CD4-positive, alpha-beta T cell (primary cell): ENCODE measurements at regions not wholly inside any gene's neighbourhood (a gene's known extent, or its start where the extent isn't known, plus 50 kb on each side); places are given as distances from the start of the nearest gene placed in this dataset.

Experiments
- ATAC-seq: fragments of 200-7000 bp; cut with Tn5 transposase; one replicate; pipeline ENCODE4 v1.10.0; 2022; ENCODE audit warnings: mild to moderate bottlenecking; ENCODE audit not compliant: poor library complexity
- CTCF ChIA-PET: fragments of 350-600 bp; sonication (Branson Sonifier 250); formaldehyde crosslinking; loops from one replicate; lab custom pipeline; 2021; ENCODE audit warnings: antibody characterized with exemption, inconsistent platforms; lab: Charles Lee
- POLR2A ChIA-PET: fragments of 350-600 bp; sonication (Branson Sonifier 250); formaldehyde crosslinking; loops from one replicate; lab custom pipeline; 2021; ENCODE audit warnings: antibody characterized with exemption, inconsistent platforms; lab: Charles Lee
- DNase-seq, 14 experiments: peaks; one replicate each; pipeline ENCODE4 v3.0.0-alpha.2; 2013 to 2020; ENCODE audit warnings: mixed read lengths in 2 of 14
- H3K27ac ChIP-seq, 2 donors: one replicate each; pipeline versions ENCODE4 v1.5.1 to v1.7.0; 2013; ENCODE audit warnings: low read length in 2 of 2, low read depth in 1 of 2, mild to moderate bottlenecking in 1 of 2
- H3K27me3 ChIP-seq, 2 experiments: 1 replicate in 1 of 2; 2 replicates in 1 of 2; pipeline versions ENCODE4 v1.6.1 to v1.7.0; 2013; ENCODE audit warnings: low read length in 2 of 2, control low read depth in 1 of 2, mild to moderate bottlenecking in 1 of 2, moderate library complexity in 1 of 2; ENCODE audit not compliant: insufficient read depth in 2 of 2, control insufficient read depth in 1 of 2
- H3K36me3 ChIP-seq: one replicate; pipeline ENCODE4 v1.6.1; 2013; ENCODE audit warnings: low read length, control low read depth; ENCODE audit not compliant: insufficient read depth
- H3K4me1 ChIP-seq: one replicate; pipeline ENCODE4 v1.6.1; 2013; ENCODE audit warnings: low read length, control low read depth; ENCODE audit not compliant: insufficient read depth
- H3K4me3 ChIP-seq: one replicate; pipeline ENCODE4 v1.5.1; 2013; ENCODE audit warnings: mild to moderate bottlenecking, low read length, moderate library complexity
- H3K9me3 ChIP-seq, 2 experiments: 1 replicate in 1 of 2; 2 replicates in 1 of 2; pipeline versions ENCODE4 v1.6.1 to v1.7.0; 2013; ENCODE audit warnings: low read length in 2 of 2, mild to moderate bottlenecking in 2 of 2, control low read depth in 1 of 2, moderate library complexity in 1 of 2; ENCODE audit not compliant: control insufficient read depth in 1 of 2, insufficient read depth in 1 of 2
- H3K27ac Mint-ChIP-seq: one replicate; pipeline ENCODE4 v1.8.0; 2020; ENCODE audit warnings: mixed read lengths
- H3K27me3 Mint-ChIP-seq: one replicate; pipeline ENCODE4 v1.8.0; 2021; ENCODE audit warnings: mixed read lengths
- H3K36me3 Mint-ChIP-seq: one replicate; pipeline ENCODE4 v1.8.0; 2021; ENCODE audit warnings: low read depth, mixed read lengths
- H3K4me1 Mint-ChIP-seq: one replicate; pipeline ENCODE4 v1.8.0; 2021; ENCODE audit warnings: low read depth, mixed read lengths
- H3K4me3 Mint-ChIP-seq: one replicate; pipeline ENCODE4 v1.8.0; 2020; ENCODE audit warnings: mild to moderate bottlenecking, mixed read lengths
- H3K9me3 Mint-ChIP-seq: one replicate; pipeline ENCODE4 v1.8.0; 2020; ENCODE audit warnings: mixed read lengths
- CTCF ChIP-seq: fragments of 200-600 bp; IDR thresholded peaks from one replicate; pipeline ENCODE4 v1.8.0; 2022; ENCODE audit warnings: antibody characterized with exemption, mild to moderate bottlenecking
- intact Hi-C, 2 experiments: fragments of 100-400 bp; cut with DNase I in 1 of 2; cut with micrococcal nuclease in 1 of 2; formaldehyde crosslinking; loops; one replicate each; pipeline versions ENCODE4 v1.15.1 to v1.9.0; 2023 to 2025; cut with DNase I, micrococcal nuclease

- H3K36me3 ChIP-seq: no peaks in the 10 kb centered on the region
- Mint-ChIP-seq H3K4me1 (peaks cover 33% of the 10 kb centered on the region), H3K27ac (no peak overlapping the region), H3K9me3 (peaks cover 2% of the 10 kb centered on the region), H3K4me3 (no peak overlapping the region), H3K27me3 (no peaks in the 10 kb centered on the region), H3K36me3 (no peaks in the 10 kb centered on the region)
- POLR2A ChIA-PET: no interaction called here
- H3K27me3 ChIP-seq: no peaks in the 10 kb centered on the region
- DNase-seq (no peak), ATAC-seq (no peak)
- H3K4me3 ChIP-seq: no peak overlapping the region
- CTCF ChIA-PET: no interaction called here
- no peak overlapping the region for H3K27ac ChIP-seq
- no peaks in the 10 kb centered on the region for H3K4me1 ChIP-seq
- intact Hi-C loops: no loop called here
- TF ChIP-seq CTCF: no peak
- no peaks in the 10 kb centered on the region for H3K9me3 ChIP-seq
These were observed 66.6 kb downstream of the ATXN3L start for GRCh38 chrX:13253223-13253622.

GRCh38 chrX:13252726-13253125, 67.1 kb downstream of the ATXN3L start:
- no peak overlapping the region for H3K4me3 ChIP-seq
- Mint-ChIP-seq H3K4me1 (peaks cover 33% of the 10 kb centered on the region), H3K9me3 (peaks cover 2% of the 10 kb centered on the region), H3K27ac (no peak overlapping the region), H3K27me3 (no peaks in the 10 kb centered on the region), H3K36me3 (no peaks in the 10 kb centered on the region), H3K4me3 (no peak overlapping the region)
- H3K27ac ChIP-seq: no peak overlapping the region
- intact Hi-C loops: no loop called here
- no peaks in the 10 kb centered on the region for H3K36me3 ChIP-seq
- ChIA-PET CTCF (no interaction called here), POLR2A (no interaction called here)
- no peaks in the 10 kb centered on the region for H3K4me1 ChIP-seq
- DNase-seq (no peak), ATAC-seq (no peak)
- H3K27me3 ChIP-seq: no peaks in the 10 kb centered on the region
- TF ChIP-seq CTCF: no peak
- H3K9me3 ChIP-seq: no peaks in the 10 kb centered on the region

GRCh38 chrX:13250826-13251580, 68.8 kb downstream of the ATXN3L start:
- no peak overlapping the region for H3K4me3 ChIP-seq
- CTCF ChIA-PET: no interaction called here

More at GRCh38 chrX:13250826-13251580, 68.8 kb downstream of the ATXN3L start:
- no peak overlapping the region for H3K27ac Mint-ChIP-seq
- no peaks in the 10 kb centered on the region for H3K4me1 ChIP-seq
- POLR2A ChIA-PET: no interaction called here
- intact Hi-C loops: no loop called here
- no peaks in the 10 kb centered on the region for H3K36me3 Mint-ChIP-seq
- H3K4me1 Mint-ChIP-seq: peaks cover 22% of the 10 kb centered on the region
- no peak overlapping the region for H3K4me3 Mint-ChIP-seq
- H3K27ac ChIP-seq: no peak overlapping the region
- peaks cover 1% of the 10 kb centered on the region for H3K9me3 Mint-ChIP-seq
- H3K9me3 ChIP-seq: no peaks in the 10 kb centered on the region
- no peak for TF ChIP-seq CTCF
- DNase-seq: peak in 1 of 14 experiments; percentile 1
- no peaks in the 10 kb centered on the region for H3K27me3 ChIP-seq
- no peaks in the 10 kb centered on the region for H3K36me3 ChIP-seq
- H3K27me3 Mint-ChIP-seq: no peaks in the 10 kb centered on the region
- no peak for ATAC-seq
